ENCODE measurements at regions not wholly inside any gene's neighbourhood (a gene's known extent, or its start where the extent isn't known, plus 50 kb on each side); places are given as distances from the start of the nearest gene placed in this dataset.
"Not testable (repeated sequence)": the region's sequence is repeated elsewhere in the genome, so short reads cannot be mapped to it uniquely, and the experiment has no call there.

DNA sequence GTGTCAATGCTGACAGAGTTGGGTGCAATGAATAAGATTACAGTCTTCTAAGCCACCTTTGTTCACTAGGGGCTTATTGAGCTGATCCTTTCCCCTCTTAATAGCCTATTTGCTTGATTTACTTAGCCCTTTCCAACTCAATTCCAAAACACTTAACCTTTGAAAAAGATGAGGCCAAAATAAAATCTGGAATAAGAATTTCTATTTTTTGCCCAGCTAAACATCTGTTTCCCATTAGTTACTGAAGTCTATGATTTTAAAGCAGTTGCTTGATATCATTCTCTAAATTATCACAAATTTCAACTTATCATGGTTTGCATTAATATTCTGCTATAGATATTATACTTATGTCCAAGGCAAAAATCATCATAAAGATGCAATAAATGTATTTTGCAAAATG is 1272.0 kb upstream of the ACO1 start:
- DNase-seq (ENCODE audit: low read depth), result no peak

- no peak for DNase-seq (ENCODE audit: low read depth)
These were observed 1270.1 kb upstream of the ACO1 start for GRCh38 chr9:31114346-31114745.

- no peak for DNase-seq (ENCODE audit: low read depth)
These were observed 1264.5 kb upstream of the ACO1 start for GRCh38 chr9:31119890-31120454.

GRCh38 chr9:31124389-31124788 is 1260.1 kb upstream of the ACO1 start:
- no peak for DNase-seq (ENCODE audit: low read depth)

GRCh38 chr9:31135567-31135966 is 1248.9 kb upstream of the ACO1 start:
- DNase-seq (ENCODE audit: low read depth), result peak; percentile 9

DNA sequence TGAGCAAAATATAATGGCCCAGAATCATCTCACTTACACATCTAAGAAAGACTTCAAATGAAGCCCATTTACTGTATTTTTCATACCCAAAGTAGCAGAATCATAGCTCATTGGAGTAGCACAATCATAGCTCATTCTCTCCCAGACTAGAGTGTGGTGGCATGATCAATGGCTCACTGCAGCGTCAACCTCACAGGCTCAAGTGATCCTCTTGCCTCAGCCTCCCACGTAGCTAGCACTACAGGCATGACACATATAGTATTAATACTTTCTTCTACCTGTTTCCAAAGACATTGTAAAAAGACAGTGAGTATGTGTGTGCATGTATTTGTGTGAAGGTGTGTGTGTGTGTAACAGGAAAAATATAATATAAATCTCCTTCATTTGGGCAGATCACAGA is 1247.9 kb upstream of the ACO1 start:
- no peak for DNase-seq (ENCODE audit: low read depth)

- DNase-seq (ENCODE audit: low read depth), result peak; percentile 91
These were observed 1247.0 kb upstream of the ACO1 start for GRCh38 chr9:31137176-31138160.

GRCh38 chr9:31140316-31140715 is 1244.1 kb upstream of the ACO1 start:
- DNase-seq (ENCODE audit: low read depth), result peak; percentile 4

GRCh38 chr9:31142456-31142855 is 1242.0 kb upstream of the ACO1 start:
- DNase-seq (ENCODE audit: low read depth), result no peak

GRCh38 chr9:31144614-31145013 is 1239.8 kb upstream of the ACO1 start:
- DNase-seq (ENCODE audit: low read depth), result no peak

DNA sequence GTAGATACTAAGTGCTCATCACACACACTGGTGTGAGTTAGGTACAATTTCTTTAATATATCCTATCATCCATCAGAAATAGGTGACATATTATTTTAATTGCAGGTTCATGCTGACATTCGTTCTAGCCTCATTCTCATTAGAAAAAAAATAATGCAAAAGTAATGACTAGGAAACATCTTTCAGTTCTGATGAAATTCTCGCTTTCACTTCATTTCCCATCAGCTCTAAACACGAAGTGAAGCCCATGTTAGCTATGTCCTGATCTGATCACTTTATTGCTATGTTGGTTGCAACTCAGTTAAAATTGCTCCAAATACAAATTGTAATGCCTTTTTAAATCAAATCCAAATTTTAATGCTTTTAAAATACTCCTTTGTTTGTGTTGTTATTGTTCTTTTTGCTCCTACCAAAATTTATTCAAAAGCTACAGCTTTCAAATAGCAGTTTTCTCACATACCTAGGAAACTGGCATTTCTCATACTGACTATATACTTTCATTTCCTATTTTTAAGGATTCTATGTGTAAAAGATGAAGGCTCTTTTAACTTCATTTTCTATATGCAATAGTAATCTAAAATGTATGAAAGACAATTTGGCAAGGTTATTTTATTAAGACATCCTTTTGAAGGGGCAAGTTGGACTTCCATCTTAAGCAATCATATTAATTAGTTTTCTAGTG is 1237.8 kb upstream of the ACO1 start:
- DNase-seq (ENCODE audit: low read depth), result no peak

- DNase-seq (ENCODE audit: low read depth), result no peak
These were observed 1231.1 kb upstream of the ACO1 start for GRCh38 chr9:31153250-31153840.

- no peak for DNase-seq (ENCODE audit: low read depth)
These were observed 1217.9 kb upstream of the ACO1 start for GRCh38 chr9:31166516-31166915.

GRCh38 chr9:31168161-31168560 is 1216.3 kb upstream of the ACO1 start:
- DNase-seq (ENCODE audit: low read depth), result no peak

DNA sequence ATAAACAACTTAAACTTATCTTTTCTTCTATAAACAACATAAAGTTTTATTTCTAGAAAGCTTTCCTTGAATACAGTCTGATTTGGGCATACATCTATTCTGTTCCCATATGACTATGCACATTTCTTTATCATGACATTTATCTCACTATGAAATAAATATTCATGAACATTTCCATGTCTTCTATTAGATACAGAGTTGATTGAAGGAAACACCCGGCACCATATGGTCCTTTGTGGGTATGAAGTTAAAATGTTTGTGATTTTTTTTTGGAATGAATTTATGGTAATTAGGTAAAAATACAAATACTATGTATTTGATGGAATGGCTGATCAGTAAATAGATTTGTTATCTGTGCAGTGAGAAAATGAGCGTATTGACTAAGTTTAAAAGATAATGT is 1209.8 kb upstream of the ACO1 start:
- DNase-seq (ENCODE audit: low read depth), result no peak

DNA sequence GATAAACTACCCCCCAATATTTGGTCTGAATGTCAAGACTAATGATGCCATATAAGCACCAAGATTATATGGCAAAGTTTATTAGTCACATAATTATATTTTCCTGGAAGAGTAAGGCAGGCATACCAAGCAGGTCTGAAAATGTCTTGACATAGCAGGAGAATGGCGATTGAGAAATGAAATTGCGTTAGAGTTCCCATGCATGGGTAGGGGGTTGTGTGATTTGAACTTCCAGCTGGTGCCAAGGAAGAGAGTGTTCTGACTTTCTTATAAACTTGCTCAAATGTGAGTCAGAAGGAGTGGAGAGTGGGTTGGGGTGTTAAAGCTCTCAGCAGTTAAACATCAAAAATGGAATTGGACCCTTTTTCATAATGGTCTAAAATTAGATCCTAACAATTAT is 1200.6 kb upstream of the ACO1 start:
- no peak for DNase-seq (ENCODE audit: low read depth)

- peak; percentile 36 for DNase-seq (ENCODE audit: low read depth)
These were observed 1198.6 kb upstream of the ACO1 start for GRCh38 chr9:31185831-31186230.

- DNase-seq (ENCODE audit: low read depth), result no peak
These were observed 1195.9 kb upstream of the ACO1 start for GRCh38 chr9:31188496-31188895.

DNA sequence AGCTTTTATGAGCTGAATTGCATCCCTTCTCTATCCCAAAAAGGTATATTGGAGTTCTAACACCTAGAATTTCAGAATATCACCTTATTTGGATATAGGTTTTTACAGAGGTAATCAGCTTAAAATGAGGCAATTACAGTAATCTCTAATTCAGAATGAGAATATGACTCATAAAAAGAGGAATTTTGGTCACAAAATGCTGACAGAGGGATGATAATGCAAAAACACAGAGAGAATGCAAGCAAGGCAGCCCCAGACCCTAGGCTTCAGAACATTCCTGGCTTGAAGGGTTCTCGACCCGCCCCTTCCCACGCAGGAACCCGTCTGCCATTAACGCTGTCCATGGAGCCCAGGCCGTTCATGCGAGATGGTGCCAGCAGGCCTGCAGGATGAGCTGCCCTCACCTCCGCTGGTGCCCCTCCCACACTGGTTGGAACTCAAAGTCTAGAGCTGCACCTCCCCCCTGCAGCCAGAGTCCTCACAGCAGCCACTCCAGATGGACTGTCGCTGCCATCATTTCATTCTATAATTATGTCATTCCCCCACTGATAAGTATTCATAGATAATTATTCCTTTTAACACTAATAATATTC is 1173.4 kb upstream of the ACO1 start:
- DNase-seq (ENCODE audit: low read depth), result no peak

GRCh38 chr9:31229976-31230375 is 1154.5 kb upstream of the ACO1 start:
- not testable (repeated sequence) for DNase-seq (ENCODE audit: low read depth)

DNA sequence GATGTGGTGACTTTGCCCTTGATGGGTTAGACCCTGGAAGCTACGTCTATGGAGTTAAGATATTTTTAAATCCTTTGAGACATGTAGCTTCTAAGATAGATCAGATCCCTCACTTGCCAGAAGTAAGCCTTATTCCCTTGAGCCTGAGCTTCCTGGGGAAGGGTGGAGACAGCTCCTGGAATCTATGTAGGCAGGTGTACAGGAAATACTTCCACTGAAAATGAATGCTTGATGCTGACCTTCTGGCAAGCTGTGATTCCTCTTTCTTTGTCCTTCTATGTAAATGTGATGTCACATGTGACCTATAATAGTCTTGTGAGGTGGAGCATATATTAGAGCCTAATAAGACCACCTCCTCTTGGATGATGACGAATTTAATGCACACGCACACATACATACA is 1152.0 kb upstream of the ACO1 start:
- no peak for DNase-seq (ENCODE audit: low read depth)

DNA sequence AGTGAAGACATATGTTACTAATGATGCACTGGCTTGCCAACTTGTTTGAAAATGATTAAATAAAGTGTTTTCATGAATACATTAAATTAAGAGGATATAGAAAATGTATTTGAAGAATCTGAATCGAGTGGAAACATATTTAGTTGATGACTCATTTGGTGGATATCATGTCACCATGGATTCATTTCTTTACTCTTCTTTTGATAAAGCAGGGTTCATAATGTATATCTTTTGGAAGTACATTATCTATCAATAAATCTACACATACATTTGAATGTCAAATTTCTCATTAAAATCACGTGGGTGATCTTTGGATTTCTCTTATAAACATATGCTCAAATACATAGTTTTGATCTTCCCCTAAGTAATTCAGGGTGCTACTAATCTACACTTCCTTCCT is 1148.1 kb upstream of the ACO1 start:
- no peak for DNase-seq (ENCODE audit: low read depth)
